Stimulated activated CD8-positive, alpha-beta memory T cell treated with anti-CD3 and anti-CD28 coated beads, Interleukin-7, amount 100 ng/mL, for 4 hours (primary cell): ENCODE measurements at regions not wholly inside any gene's neighbourhood (a gene's known extent, or its start where the extent isn't known, plus 50 kb on each side); places are given as distances from the start of the nearest gene placed in this dataset.
"Not testable (repeated sequence)": the region's sequence is repeated elsewhere in the genome, so short reads cannot be mapped to it uniquely, and the experiment has no call there.

Source experiments
- DNase-seq, 2 donors: peaks; one replicate each; pipeline ENCODE4 v3.0.0-alpha.2; 2020; ENCODE audit warnings: low read depth in 2 of 2

DNA sequence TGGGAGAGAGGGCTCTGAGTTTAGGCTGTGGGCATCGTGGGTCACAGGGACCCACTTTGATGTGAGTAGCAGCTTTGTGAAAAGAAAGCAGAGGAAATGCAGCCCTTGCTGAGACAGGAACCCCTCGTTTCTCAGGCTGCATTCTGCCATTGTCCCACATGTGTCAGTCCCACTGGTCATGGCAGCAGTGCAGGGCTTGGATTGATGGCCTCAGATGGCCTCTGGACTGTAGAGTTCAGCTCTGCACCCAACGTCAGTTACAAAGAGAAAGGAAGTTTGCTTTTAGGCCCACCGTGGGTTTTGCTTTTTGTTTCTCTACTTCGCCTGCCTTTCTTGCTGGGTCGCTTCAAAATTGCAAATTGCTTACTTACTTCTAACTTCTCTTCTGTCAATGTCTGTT is 248.3 kb upstream of the KLF3 start:
- no peak for DNase-seq

DNA sequence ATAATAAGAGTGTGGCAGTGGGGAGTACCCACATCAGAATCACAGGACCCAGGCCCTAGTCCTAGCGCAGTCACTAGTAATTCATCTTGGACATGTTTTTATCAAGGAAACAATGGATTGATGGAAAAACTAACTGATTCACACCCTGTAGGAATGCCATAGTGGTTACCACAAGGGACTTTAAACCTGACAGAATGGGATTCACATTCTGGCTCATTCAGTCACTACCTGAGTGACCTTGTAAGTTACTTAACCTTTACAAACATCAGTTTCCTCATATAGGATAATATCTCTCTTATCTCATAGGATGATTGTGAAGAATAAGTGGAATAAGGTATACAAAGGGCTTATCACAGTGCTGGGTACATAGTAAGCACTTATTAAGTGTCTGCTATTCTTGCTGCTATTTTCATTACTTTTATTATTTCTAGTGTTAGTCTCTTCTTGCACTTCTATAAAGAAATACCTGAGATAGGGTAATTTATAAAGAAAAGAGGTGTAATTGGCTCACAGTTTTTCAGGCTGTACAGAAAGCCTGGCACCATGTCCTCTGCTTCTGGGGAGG is 247.5 kb upstream of the KLF3 start:
- DNase-seq: no peak

DNA sequence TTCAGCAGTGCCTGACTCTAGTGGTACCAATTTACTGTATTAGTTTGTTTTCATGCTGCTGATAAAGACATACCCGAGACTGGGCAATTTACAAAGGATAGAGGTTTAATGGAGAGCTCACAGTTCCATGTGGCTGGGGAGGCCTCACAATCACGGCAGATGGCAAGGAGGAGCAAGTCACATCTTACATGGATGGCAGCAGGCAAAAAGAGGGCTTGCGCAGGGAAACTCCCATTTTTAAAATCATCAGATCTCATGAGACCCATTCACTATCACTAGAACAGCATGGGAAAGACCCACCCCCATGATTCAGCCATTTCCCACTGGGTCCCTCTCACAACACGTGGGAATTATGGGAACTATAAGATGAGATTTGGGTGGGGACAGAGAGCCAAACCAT is 243.7 kb upstream of the KLF3 start:
- DNase-seq: not testable (repeated sequence)

DNA sequence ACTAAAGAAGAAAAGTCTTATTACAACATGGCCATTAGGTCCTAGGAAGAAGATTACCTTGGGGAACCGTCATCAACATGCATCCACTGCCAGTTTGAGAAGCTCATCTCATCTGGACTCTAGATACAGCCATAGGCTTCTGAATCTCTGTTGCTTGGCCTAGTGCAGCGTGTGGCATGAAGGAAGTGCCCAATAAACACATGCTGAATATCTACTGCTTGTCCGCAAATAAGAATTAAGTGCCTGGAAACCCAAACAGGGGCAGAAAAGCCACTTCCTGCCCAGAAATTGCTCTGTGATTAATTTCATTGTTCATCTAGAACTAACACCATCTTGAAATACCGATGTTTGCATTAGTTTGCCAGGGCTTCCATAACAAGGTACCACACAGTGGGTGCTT is 241.1 kb upstream of the KLF3 start:
- no peak for DNase-seq

DNA sequence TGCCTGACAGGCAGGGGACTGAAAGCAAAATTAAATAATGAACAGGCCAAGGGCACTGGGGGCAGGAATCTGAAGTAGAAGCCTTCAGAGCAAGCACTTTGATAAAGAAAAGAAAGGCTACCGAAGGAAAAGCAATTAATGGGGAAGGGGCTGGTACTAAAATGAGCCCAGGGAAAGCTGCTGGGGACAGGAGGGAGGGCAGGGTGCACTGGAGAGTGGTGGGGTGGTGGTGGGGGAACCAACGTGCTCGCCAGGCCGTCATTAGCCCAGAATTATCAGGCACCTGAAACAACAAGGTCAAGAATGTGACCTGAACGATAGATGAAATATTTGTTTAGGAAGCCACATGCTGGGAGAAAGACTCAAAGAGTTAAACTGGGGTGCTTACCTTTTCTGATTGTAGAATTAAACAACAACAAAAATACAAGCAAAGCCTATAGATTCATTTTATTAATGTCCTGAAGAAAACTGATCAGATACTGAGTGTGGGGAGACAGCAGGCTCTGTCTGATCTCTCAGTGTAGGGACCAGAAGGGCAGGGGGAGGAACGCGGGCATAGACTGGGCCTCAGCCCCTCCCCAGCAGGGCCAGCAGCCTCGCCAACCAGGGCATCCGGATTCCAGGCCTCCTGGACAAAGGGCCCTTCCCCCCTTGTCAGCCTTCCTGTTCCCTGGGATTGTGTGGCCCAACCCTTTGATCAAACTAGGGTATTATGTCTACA is 239.7 kb upstream of the KLF3 start:
- no peak for DNase-seq

DNA sequence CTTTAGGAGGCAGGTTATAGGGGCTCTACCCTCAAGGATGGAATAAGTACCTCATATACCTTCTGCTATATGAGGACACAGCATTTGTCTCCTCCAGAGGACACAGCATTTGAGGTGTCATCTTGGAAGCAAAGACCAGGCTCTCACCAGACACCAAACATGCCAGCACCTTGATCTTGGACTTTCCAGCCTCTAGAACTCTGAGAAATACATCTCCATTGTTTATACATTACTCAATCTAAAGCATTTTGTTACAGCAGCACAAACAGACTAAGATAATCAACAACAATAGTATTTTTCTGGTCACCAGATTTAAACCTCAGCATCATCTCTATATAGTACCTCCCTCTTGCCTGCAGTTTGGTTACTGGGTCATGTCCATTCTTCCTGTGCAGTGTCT is 237.5 kb upstream of the KLF3 start:
- no peak for DNase-seq

DNA sequence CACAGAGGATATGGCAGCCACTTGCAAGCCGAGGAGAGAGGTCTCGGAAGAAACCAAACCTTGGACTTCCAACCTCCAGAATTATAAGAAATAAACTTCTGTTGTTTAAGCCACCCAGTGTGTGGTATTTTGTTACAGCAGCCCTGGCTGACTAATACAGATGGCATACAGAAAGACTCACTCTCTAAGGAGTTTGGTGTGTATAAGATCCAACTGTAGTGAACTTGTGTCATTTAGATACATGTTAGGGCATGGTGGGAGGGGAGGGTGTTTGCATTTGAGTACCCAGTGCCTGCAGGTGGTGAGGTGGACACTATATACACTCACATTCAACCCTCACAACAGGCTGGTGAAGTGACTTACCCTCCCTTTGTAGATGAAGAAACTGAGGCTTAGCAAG is 233.2 kb upstream of the KLF3 start:
- no peak for DNase-seq

DNA sequence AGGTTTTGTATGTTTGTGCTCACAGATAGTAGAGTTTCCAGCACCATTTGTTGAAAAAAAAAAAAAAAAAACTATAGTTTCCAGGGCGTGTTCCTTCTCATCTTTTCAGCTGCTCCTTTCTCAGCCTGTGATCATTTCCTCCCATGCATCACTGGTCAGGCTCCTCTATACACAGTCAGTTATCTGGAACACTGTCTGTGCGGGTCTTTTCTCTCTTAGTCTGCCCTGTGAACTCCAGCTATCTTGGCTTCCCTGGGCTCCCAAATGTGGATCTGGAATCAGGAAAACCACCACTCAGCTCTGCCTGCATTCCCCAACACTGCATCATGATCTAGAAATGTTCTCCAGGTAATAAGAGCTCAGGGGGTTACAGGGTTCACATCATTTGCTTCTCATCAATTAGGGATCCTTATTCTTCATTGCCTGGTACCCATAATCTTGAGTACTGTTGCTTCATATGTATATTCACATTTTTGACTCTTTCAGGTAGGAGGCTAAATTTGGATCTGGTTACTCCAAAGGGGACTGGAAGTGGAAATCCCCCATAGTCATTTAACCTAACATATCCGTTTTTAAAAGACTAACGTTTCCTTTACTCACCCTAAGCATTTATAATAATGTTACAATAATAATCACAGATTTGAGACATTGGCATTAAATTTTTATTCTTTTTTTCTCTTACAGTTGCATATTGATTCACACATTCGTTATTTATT is 221.8 kb upstream of the KLF3 start:
- DNase-seq: no peak

DNA sequence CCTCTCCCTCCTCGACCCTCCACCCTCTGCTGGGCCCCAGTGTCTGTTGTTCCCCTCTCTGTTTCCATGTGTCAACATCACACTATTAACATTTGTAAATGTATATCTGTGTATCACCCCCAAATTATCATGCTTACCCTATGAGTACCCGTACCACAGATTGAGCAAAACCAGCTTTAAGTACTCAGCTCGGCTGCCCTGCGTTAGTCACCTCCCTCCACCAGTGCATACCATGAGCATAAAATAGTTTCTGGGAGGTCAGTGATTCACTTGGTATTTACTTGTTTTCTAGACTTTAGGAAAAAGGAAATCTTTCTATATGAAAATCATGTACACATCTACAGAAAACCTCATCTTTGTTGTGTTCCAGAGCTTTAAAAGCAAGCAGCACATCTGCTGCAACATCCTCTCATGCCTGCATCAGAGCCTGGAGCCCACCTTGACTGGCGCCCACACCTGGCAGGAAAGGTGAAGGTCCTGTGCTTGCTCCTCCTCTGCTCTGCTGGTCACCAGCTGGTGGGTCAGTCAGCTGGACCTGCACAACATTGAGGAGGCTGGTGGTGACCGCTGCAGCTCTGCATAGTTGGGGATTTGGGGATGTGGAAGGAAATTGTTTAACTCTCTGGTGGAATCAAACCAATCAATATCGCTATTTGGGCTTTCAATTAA is 214.4 kb upstream of the KLF3 start:
- DNase-seq: no peak

DNA sequence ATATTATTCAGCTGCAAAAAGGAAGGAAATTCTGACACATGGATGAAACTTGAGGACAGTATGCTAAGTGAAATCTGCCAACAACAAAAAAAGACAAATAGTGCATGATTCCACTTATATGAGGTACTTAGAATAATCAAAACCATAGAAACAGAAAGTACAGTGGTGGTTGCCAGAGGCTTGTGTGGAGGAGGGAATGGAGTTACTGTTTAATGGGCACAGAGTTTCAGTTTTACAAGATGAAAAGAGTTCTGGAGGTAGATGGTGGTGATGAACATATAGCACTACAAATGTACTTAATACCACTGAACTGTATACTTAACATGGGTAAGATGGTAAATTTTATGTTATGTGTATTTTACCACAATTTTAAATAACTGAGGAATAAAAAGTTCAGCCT is 212.0 kb upstream of the KLF3 start:
- DNase-seq: no peak

DNA sequence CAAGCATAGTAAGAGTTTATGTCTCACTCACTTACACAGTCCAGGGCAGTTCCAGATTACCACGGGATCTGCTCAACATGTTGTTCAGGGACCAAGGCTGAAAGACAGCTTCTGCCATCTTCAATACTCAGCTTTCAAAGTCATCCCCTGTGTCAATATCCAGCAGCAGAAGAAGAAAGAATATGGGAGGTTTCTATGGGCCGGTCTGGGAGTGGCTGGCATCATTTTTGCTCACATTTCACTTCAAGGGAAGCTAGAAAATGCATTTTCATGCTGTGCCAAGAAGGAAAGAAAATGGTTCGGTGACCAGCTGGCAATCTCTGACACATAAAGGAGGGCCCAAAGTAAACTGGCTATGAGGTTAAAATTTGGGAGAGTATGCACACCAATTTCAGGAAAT is 211.5 kb upstream of the KLF3 start:
- no peak for DNase-seq

DNA sequence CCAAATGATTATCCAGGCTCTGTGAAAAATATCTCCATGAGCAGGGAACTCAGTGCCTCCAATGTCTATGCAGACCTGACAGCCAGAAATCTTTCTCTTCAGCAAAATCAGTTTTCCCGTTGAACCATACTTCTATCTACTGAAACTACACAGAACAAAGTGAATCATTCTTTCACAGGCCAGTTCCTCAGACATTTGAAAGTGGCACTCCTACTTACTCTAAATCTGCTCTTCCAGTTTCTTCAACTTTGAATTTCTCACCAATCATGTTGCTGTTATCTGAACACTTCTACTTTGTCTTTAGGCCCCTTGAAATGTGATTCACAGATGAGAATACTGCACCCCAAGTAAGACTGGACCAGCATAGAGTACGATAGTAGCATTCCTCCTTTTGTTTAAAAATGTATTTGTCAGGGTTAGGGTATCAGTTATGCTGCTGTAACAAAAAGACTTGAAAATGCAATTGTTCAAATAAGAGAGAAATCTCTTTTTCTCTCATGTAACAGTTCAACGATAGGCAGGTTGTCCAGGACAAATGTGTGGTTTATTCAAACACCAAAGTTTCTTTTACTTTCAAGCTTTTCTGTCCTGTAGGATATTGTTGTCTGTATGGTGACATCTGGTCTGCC is 210.6 kb upstream of the KLF3 start:
- DNase-seq: no peak

DNA sequence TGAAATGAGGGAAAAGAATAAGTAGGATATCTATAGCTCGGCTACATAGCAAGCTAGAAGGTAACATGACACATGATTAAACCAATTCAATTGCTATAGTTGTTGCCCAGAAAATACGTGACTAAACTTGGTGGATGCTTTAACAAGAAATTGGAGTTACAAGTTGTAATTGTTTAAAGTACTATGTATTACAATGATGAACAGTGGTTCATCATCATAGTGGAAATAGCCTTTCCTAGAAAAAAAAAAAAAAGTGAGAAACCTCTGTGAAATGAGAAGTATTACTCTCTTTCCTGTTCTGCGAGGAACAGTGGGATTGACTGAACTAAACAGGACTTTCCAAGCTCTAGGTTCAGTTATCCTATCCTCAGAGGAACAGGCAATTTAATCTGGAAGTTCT is 209.7 kb upstream of the KLF3 start:
- DNase-seq: no peak

DNA sequence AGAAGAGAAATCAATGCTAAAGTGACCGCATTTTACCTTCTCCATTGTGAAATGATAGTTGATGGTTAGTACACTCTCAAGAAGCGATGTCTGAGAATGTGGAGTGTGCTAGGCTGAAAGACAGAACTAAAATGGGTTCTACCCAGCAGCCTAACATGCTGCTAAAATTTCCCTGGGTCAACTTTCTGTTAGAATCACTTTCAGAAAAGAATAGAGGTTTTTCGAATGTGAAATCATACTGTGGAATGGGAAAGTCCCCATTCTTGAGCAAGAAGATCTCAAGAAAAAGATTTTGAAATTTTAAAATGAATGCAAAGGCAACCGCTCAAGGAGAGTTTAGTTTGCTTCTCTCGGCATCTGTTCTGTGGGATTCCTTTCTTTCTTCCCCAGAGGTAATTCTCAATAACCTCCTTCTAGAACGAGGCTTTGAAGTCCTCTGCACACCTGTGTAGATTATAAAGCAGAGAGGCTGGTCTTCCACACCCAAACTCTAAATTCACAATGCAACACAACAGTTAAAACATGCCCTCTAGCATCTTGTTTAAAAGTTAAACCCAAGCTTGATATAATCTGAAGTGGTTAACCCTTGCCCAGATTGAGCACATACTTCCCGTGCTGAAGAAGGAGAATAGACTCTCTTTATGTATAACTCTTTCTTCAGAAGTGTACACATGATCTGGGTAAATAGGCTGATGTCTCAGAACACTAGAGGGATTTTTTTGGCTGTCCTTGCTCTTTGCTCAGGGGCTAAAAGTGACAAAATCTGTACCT is 208.7 kb upstream of the KLF3 start:
- DNase-seq: no peak

DNA sequence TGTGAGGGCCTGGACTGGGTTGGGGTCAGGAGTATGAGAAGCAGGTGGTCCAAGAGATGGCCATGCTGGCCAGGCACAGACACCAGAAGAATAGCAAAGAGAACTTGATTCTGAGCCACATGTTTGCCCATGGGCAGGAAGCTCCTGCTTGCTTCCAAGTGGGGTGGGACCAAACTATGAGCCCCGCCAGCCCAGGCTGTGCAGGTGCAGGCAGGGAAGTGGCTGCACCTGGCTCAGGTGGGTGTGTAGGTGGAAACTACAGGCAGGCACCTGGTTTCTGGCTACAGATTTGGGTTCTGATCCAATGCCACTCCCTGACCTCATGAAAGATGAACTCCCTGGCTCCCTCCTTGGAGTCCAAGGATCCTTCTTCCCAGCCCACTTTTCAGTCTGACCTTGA is 207.9 kb upstream of the KLF3 start:
- DNase-seq: no peak

DNA sequence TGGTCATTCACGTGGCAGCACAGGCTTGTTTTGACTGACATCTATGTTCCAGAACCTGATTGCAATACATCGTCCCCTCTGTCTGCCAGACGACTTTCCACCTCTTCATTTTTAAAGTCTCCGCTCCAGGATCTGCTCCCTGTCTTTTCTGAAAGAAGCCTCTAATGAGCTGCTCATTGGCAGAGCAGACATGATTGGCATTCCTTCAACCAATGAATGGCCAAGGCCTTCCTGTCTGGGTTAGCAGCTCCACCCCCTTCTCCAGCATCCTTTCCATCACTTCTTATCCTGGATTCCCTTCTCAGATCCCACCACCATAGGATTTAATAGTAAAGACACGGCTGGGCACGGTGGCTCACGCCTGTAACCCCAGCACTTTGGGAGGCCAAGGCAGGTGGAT is 202.7 kb upstream of the KLF3 start:
- no peak for DNase-seq

DNA sequence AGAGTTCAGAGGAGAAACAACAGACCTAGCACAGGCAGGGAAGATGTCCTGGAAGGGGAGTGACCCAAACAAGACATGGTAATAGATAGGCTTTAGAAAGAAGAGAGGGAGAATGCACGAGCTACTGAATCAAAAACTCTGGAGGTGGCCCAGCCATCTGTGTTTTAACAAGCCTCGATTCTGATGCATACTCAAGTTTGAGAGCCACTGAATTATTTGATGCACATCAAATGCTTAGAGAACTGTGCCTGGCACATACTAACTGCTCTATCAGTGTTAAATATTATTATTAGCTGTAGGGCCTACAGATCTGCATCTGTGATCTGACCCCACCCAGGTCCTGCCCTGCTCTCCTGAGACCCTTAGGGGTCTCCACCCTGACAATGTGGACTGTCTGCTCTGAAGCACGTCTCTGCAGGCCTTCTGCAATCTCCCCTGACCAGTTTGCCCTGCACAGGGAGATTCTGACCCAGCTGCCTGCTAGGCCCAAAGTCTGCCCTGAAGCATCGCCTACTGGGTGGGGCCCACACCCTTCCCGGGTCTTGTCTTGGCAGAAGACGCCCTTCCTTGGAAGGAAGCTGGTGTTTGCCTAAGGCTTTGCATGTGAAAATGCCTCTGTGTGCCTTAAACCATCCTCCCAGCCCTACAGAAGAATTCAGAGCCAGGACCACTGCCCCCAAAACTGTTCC is 201.5 kb upstream of the KLF3 start:
- no peak for DNase-seq

DNA sequence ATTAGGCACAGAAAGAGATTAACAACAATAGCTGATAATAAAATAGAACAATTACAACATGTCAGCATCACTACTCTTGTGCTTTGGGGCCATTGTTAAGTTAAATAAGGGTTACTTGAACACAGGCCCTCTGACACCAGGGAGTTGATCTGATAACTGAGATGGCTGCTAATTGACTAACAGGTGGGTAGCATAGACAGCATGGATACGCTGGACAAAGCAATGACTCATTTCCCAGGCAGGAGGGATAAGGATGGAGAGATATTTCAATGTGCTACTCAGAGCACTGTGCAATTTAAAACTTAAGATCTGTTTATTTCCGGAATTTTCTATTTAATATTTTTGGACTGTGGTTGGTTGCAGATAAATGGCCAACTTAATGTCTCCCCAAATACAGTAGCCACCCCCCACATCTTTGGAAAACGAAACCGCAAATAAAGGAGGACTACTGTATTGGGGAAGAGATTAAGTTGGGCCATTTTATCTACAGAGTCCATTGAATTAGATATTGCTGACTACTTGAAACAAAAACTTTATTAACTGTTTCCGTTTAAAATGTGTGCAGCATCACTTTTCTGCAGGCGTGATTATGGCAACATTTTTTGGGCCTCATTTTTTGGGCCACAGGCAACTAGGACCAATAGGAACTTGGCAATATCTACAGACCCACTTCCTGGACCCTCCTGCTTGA is 200.6 kb upstream of the KLF3 start:
- no peak for DNase-seq

DNA sequence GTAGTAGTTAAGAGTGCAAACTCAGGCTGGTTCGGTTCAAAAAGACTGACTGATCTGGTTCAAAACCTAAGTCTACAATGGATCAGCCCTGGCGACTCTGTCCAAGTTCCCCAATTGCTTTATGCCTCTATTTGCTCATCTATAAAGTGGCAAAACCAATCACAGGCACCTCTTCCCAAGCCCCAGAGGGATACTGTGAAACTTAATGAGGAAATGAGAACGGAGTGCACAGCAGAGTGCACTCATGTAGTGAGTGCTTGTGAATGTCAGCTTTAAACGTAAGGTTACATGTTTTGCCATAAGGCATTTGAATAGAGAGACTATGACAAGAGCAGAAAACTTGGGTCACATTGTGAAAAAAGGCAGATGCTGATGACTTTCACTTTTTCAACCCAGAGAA is 199.7 kb upstream of the KLF3 start:
- DNase-seq: no peak

DNA sequence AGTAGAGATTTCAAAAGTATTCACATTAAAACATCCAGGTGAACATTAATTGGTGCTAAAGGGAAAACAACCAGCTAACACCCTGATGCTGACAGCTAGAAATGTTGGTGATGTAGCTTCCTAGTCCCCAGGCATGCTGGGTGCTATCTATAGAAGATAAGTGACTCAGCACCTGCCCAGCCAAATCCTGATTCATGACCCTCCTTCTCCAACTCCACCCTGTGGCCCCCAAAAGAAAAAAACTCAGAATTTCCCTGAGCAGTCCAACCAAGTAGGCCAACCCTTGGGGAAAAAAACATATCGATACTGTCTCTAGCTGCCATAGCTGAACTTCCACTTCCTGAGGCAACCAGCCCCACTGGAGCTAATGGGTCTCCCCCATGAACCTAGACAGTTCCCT is 197.6 kb upstream of the KLF3 start:
- no peak for DNase-seq
